Endodermal cell (in vitro differentiated cells): ENCODE measurements at regions not wholly inside any gene's neighbourhood (a gene's known extent, or its start where the extent isn't known, plus 50 kb on each side); places are given as distances from the start of the nearest gene placed in this dataset.

Experiments
- DNase-seq: peaks from one replicate; pipeline ENCODE4 v3.0.0-alpha.2; 2017
- H3K27ac ChIP-seq: 2 replicates; pipeline ENCODE4 v1.5.1; 2013; ENCODE audit warnings: mild to moderate bottlenecking, low read depth, low read length, moderate library complexity
- H3K27me3 ChIP-seq: 2 replicates; pipeline ENCODE4 v1.6.1; 2013; ENCODE audit warnings: mild to moderate bottlenecking, low read length, moderate library complexity; ENCODE audit not compliant: insufficient read depth, control insufficient read depth, poor library complexity, severe bottlenecking
- H3K36me3 ChIP-seq: 2 replicates; pipeline ENCODE4 v1.7.0; 2013; ENCODE audit warnings: mild to moderate bottlenecking, low read length, moderate library complexity; ENCODE audit not compliant: control insufficient read depth, insufficient read depth
- H3K4me1 ChIP-seq: one replicate; pipeline ENCODE4 v1.7.0; 2013; ENCODE audit warnings: low read length; ENCODE audit not compliant: control insufficient read depth, insufficient read depth
- H3K4me3 ChIP-seq: 2 replicates; pipeline ENCODE4 v1.5.1; 2013; ENCODE audit warnings: mild to moderate bottlenecking, low read length, moderate library complexity
- H3K9ac ChIP-seq: 2 replicates; pipeline ENCODE4 v1.6.1; 2013; ENCODE audit warnings: mild to moderate bottlenecking, low read length, moderate library complexity; ENCODE audit not compliant: poor library complexity, severe bottlenecking; ENCODE audit errors: extremely low read depth
- H3K9me3 ChIP-seq: 2 replicates; pipeline ENCODE4 v1.6.1; 2013; ENCODE audit warnings: mild to moderate bottlenecking, low read length, moderate library complexity; ENCODE audit not compliant: control insufficient read depth
- H3K27ac Mint-ChIP-seq: 2 replicates; pipeline ENCODE4 v1.8.0; 2020; ENCODE audit warnings: mixed read lengths
- H3K27me3 Mint-ChIP-seq: 2 replicates; pipeline ENCODE4 v1.8.0; 2021; ENCODE audit warnings: mild to moderate bottlenecking, mixed read lengths; ENCODE audit not compliant: insufficient read depth
- H3K36me3 Mint-ChIP-seq: 2 replicates; pipeline ENCODE4 v1.8.0; 2020; ENCODE audit warnings: low read depth, mixed read lengths
- H3K4me1 Mint-ChIP-seq: 2 replicates; pipeline ENCODE4 v1.8.0; 2020; ENCODE audit warnings: mixed read lengths
- H3K4me3 Mint-ChIP-seq: 2 replicates; pipeline ENCODE4 v1.8.0; 2020; ENCODE audit warnings: mild to moderate bottlenecking, moderate library complexity, mixed read lengths
- H3K9me3 Mint-ChIP-seq: 2 replicates; pipeline ENCODE4 v1.8.0; 2020; ENCODE audit warnings: mild to moderate bottlenecking, mixed read lengths
- WGBS, 2 experiments: methylation state at CpG; one replicate each; pipeline versions ENCODE4 v1.1.5 to v1.1.7; 2013; ENCODE audit warnings: missing lambda C conversion rate in 2 of 2, mixed read lengths in 1 of 2; ENCODE audit not compliant: insufficient coverage in 1 of 2, insufficient read length in 1 of 2; 5-methylcytosine and 5-hydroxymethylcytosine counted together
- TF ChIP-seq, protein P1 (sequence below): fragments of 200-600 bp; sonication (generic); conservative IDR thresholded peaks from 2 replicates; pipeline ENCODE4 v1.5.0; 2021; ENCODE audit warnings: antibody characterized with exemption, mild to moderate bottlenecking

- Histone ChIP-seq H3K9ac (no peak overlapping the region), H3K4me3 (no peak overlapping the region), H3K27ac (no peak overlapping the region), H3K36me3 (no peaks in the 10 kb centered on the region), H3K4me1 (no peaks in the 10 kb centered on the region), H3K27me3 (no peaks in the 10 kb centered on the region), H3K9me3 (no peaks in the 10 kb centered on the region)
- H3K27me3 Mint-ChIP-seq: no peaks in the 10 kb centered on the region
- no peak for DNase-seq
- TF ChIP-seq, protein P1, sequence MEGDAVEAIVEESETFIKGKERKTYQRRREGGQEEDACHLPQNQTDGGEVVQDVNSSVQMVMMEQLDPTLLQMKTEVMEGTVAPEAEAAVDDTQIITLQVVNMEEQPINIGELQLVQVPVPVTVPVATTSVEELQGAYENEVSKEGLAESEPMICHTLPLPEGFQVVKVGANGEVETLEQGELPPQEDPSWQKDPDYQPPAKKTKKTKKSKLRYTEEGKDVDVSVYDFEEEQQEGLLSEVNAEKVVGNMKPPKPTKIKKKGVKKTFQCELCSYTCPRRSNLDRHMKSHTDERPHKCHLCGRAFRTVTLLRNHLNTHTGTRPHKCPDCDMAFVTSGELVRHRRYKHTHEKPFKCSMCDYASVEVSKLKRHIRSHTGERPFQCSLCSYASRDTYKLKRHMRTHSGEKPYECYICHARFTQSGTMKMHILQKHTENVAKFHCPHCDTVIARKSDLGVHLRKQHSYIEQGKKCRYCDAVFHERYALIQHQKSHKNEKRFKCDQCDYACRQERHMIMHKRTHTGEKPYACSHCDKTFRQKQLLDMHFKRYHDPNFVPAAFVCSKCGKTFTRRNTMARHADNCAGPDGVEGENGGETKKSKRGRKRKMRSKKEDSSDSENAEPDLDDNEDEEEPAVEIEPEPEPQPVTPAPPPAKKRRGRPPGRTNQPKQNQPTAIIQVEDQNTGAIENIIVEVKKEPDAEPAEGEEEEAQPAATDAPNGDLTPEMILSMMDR: no peak
- no peak overlapping the region for H3K4me3 Mint-ChIP-seq
- no peaks in the 10 kb centered on the region for H3K36me3 Mint-ChIP-seq
- no peaks in the 10 kb centered on the region for H3K9me3 Mint-ChIP-seq
- no peak overlapping the region for H3K27ac Mint-ChIP-seq
- peaks cover 18% of the 10 kb centered on the region for H3K4me1 Mint-ChIP-seq
- 93 to 100% methylated on average over 2 of the region's 2 CpGs for WGBS, 2 experiments
These were observed 201.6 kb upstream of the PARD3B start for GRCh38 chr2:204343685-204344084.

DNA sequence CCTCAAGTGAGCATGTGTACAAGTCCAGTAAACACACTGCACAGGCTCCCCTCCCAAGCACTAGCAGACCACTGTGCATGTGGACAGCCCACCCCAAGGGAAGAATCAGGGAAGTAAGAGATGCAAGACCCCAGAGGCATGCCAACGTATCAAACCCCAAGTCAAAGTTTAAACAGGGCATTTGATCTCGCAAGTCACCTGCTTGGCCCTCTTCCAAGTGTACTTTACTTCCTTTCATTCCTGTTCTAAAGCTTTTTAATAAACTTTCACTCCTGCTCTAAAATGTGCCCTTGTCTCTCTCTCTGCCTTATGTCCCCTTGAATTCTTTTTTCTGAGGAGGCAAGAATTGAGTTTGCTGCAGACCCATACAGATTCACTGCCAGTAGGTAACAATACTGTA, 201.2 kb upstream of the PARD3B start:
- no peak for DNase-seq
- no peaks in the 10 kb centered on the region for H3K27me3 Mint-ChIP-seq
- H3K27me3 ChIP-seq: no peaks in the 10 kb centered on the region
- H3K4me3 Mint-ChIP-seq: no peak overlapping the region
- no peak overlapping the region for H3K4me3 ChIP-seq
- no peaks in the 10 kb centered on the region for H3K36me3 Mint-ChIP-seq
- H3K9ac ChIP-seq: no peak overlapping the region
- H3K27ac ChIP-seq: no peak overlapping the region
- H3K36me3 ChIP-seq: no peaks in the 10 kb centered on the region
- WGBS, 2 experiments: 89 to 100% methylated on average over 2 of the region's 2 CpGs
- TF ChIP-seq, protein P1: no peak
- peaks cover 18% of the 10 kb centered on the region for H3K4me1 Mint-ChIP-seq
- no peak overlapping the region for H3K27ac Mint-ChIP-seq
- no peaks in the 10 kb centered on the region for H3K9me3 Mint-ChIP-seq
- H3K4me1 ChIP-seq: no peaks in the 10 kb centered on the region
- no peaks in the 10 kb centered on the region for H3K9me3 ChIP-seq

DNA sequence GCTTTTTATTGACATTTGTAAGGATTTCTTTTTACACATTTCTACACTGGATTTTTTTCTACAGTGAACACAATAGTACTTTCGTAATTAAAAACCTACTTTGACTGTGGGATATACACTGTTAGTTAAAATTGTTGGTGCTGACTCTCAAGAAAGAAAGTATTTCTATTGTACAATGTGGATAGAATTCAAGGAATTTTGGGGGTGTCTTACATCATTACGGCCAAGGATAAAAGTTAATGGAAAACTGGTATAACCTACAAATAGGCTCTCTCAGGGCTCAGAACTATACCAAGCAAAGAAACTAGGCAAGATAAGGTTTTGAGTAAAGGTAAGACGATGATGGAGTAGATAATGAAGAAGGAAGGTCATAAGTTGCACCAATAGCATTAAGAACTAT, 198.4 kb upstream of the PARD3B start:
- Mint-ChIP-seq H3K4me3 (no peak overlapping the region), H3K4me1 (peaks cover 18% of the 10 kb centered on the region), H3K36me3 (no peaks in the 10 kb centered on the region), H3K9me3 (no peaks in the 10 kb centered on the region), H3K27me3 (no peaks in the 10 kb centered on the region), H3K27ac (no peak overlapping the region)
- DNase-seq: no peak
- Histone ChIP-seq H3K9ac (no peak overlapping the region), H3K36me3 (no peaks in the 10 kb centered on the region), H3K27me3 (no peaks in the 10 kb centered on the region), H3K27ac (no peak overlapping the region), H3K4me3 (no peak overlapping the region), H3K9me3 (no peaks in the 10 kb centered on the region), H3K4me1 (no peaks in the 10 kb centered on the region)
- 83 to 98% methylated on average over 1 to 3 of the region's 3 CpGs for WGBS, 2 experiments
- TF ChIP-seq, protein P1: no peak
